ENCODE measurements at regions not wholly inside any gene's neighbourhood (a gene's known extent, or its start where the extent isn't known, plus 50 kb on each side); places are given as distances from the start of the nearest gene placed in this dataset.

DNA sequence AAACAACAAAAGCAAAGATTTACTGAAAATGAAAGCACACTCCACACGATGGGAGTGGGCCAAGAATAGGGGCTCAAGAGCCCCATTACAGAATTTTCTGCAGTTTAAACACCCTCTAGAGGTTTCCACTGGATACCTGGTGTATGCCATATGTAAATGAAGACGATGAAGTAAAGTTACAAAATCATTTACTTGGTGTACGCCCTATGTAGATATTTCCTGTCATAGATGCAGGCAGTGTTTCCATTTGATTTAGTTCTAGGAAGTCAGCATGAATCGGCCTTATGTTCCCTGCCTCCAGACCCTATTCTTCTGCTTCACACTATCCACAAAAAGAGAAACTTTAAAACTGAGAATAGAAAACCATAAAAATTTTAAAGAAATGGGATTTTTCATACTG, 404.4 kb upstream of the GJE1 start:
- ATAC-seq (no peak), FAIRE-seq (no peak), DNase-seq (ENCODE audit: extremely low read depth in 1 of 4, low spot score in 3 of 4) (no peak)
- H3K9me1 ChIP-seq (ENCODE audit: control insufficient read depth, insufficient read depth, low read length) = no peaks in the 10 kb centered on the region
- H4K20me1 ChIP-seq (replicated peaks; ENCODE audit: control insufficient read depth, insufficient read depth, low read length) = no peaks in the 10 kb centered on the region
- WGBS (ENCODE audit: insufficient coverage, low coverage, missing lambda C conversion rate) = 4% methylated on average over 4 of the region's 4 CpGs
- no peaks in the 10 kb centered on the region for H3K36me3 ChIP-seq (ENCODE audit: control insufficient read depth, insufficient read depth, low read length)
- ChIA-PET POLR2A (no interaction called here), CTCF (ENCODE audit: low intra/inter-chr PET ratio) (no interaction called here)
- BruUV-seq (replicated peaks) = no TSS peak
- H3K27me3 ChIP-seq (ENCODE audit: control insufficient read depth in 2 of 2, insufficient read depth in 2 of 2, low read length in 2 of 2) = no peaks in the 10 kb centered on the region
- H2AFZ ChIP-seq (ENCODE audit: low read depth, low read length) = no peak overlapping the region
- in situ Hi-C loops (cut with MboI) = no loop called here
- H3K27ac ChIP-seq (ENCODE audit: extremely low read depth, low read depth, low read length) = no peak overlapping the region
- no peak overlapping the region for H3K9ac ChIP-seq (ENCODE audit: insufficient read depth in 1 of 2, low read depth in 2 of 2, low read length in 2 of 2)
- intact Hi-C loops (cut with micrococcal nuclease) = no loop called here
- no peaks in the 10 kb centered on the region for H3K79me2 ChIP-seq (ENCODE audit: control insufficient read depth, insufficient read depth, low read length)
- no peaks in the 10 kb centered on the region for H3K4me1 ChIP-seq (replicated peaks in 1 of 2; ENCODE audit: control insufficient read depth in 2 of 2, insufficient read depth in 2 of 2, low read length in 2 of 2)
- H3K4me2 ChIP-seq (ENCODE audit: insufficient read depth, low read length) = no peak overlapping the region
- H3K4me3 ChIP-seq = no peak overlapping the region
- H3K9me3 ChIP-seq (replicated peaks; ENCODE audit: control insufficient read depth, insufficient read depth, low read depth, low read length) = no peaks in the 10 kb centered on the region
- TF ChIP-seq, protein P1, sequence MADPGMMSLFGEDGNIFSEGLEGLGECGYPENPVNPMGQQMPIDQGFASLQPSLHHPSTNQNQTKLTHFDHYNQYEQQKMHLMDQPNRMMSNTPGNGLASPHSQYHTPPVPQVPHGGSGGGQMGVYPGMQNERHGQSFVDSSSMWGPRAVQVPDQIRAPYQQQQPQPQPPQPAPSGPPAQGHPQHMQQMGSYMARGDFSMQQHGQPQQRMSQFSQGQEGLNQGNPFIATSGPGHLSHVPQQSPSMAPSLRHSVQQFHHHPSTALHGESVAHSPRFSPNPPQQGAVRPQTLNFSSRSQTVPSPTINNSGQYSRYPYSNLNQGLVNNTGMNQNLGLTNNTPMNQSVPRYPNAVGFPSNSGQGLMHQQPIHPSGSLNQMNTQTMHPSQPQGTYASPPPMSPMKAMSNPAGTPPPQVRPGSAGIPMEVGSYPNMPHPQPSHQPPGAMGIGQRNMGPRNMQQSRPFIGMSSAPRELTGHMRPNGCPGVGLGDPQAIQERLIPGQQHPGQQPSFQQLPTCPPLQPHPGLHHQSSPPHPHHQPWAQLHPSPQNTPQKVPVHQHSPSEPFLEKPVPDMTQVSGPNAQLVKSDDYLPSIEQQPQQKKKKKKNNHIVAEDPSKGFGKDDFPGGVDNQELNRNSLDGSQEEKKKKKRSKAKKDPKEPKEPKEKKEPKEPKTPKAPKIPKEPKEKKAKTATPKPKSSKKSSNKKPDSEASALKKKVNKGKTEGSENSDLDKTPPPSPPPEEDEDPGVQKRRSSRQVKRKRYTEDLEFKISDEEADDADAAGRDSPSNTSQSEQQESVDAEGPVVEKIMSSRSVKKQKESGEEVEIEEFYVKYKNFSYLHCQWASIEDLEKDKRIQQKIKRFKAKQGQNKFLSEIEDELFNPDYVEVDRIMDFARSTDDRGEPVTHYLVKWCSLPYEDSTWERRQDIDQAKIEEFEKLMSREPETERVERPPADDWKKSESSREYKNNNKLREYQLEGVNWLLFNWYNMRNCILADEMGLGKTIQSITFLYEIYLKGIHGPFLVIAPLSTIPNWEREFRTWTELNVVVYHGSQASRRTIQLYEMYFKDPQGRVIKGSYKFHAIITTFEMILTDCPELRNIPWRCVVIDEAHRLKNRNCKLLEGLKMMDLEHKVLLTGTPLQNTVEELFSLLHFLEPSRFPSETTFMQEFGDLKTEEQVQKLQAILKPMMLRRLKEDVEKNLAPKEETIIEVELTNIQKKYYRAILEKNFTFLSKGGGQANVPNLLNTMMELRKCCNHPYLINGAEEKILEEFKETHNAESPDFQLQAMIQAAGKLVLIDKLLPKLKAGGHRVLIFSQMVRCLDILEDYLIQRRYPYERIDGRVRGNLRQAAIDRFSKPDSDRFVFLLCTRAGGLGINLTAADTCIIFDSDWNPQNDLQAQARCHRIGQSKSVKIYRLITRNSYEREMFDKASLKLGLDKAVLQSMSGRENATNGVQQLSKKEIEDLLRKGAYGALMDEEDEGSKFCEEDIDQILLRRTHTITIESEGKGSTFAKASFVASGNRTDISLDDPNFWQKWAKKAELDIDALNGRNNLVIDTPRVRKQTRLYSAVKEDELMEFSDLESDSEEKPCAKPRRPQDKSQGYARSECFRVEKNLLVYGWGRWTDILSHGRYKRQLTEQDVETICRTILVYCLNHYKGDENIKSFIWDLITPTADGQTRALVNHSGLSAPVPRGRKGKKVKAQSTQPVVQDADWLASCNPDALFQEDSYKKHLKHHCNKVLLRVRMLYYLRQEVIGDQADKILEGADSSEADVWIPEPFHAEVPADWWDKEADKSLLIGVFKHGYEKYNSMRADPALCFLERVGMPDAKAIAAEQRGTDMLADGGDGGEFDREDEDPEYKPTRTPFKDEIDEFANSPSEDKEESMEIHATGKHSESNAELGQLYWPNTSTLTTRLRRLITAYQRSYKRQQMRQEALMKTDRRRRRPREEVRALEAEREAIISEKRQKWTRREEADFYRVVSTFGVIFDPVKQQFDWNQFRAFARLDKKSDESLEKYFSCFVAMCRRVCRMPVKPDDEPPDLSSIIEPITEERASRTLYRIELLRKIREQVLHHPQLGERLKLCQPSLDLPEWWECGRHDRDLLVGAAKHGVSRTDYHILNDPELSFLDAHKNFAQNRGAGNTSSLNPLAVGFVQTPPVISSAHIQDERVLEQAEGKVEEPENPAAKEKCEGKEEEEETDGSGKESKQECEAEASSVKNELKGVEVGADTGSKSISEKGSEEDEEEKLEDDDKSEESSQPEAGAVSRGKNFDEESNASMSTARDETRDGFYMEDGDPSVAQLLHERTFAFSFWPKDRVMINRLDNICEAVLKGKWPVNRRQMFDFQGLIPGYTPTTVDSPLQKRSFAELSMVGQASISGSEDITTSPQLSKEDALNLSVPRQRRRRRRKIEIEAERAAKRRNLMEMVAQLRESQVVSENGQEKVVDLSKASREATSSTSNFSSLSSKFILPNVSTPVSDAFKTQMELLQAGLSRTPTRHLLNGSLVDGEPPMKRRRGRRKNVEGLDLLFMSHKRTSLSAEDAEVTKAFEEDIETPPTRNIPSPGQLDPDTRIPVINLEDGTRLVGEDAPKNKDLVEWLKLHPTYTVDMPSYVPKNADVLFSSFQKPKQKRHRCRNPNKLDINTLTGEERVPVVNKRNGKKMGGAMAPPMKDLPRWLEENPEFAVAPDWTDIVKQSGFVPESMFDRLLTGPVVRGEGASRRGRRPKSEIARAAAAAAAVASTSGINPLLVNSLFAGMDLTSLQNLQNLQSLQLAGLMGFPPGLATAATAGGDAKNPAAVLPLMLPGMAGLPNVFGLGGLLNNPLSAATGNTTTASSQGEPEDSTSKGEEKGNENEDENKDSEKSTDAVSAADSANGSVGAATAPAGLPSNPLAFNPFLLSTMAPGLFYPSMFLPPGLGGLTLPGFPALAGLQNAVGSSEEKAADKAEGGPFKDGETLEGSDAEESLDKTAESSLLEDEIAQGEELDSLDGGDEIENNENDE (IDR thresholded peaks at IDR 0.05; ENCODE audit: low read depth, low read length) = no peak
- TF ChIP-seq NFYB (IDR thresholded peaks at IDR 0.05; ENCODE audit: extremely low read depth, insufficient read length) (no peak), EHMT2 (IDR thresholded peaks at IDR 0.05) (no peak), ZNF3 (CRISPR knock-in tag; IDR thresholded peaks at IDR 0.05) (no peak), ZNF224 (CRISPR knock-in tag; IDR thresholded peaks at IDR 0.05) (no peak), ZKSCAN8 (CRISPR knock-in tag; IDR thresholded peaks at IDR 0.05) (no peak), ZNF583 (CRISPR knock-in tag; IDR thresholded peaks at IDR 0.05) (no peak), MECOM (CRISPR knock-in tag; IDR thresholded peaks at IDR 0.05) (no peak), ZNF76 (CRISPR knock-in tag; IDR thresholded peaks at IDR 0.05; ENCODE audit: borderline replicate concordance) (no peak), ZKSCAN1 (IDR thresholded peaks at IDR 0.05; ENCODE audit: low read depth, low read length) (no peak)
- TF ChIP-seq, protein P2, sequence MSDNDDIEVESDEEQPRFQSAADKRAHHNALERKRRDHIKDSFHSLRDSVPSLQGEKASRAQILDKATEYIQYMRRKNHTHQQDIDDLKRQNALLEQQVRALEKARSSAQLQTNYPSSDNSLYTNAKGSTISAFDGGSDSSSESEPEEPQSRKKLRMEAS (CRISPR knock-in tag; IDR thresholded peaks at IDR 0.05) = no peak
- TF ChIP-seq, protein P3, sequence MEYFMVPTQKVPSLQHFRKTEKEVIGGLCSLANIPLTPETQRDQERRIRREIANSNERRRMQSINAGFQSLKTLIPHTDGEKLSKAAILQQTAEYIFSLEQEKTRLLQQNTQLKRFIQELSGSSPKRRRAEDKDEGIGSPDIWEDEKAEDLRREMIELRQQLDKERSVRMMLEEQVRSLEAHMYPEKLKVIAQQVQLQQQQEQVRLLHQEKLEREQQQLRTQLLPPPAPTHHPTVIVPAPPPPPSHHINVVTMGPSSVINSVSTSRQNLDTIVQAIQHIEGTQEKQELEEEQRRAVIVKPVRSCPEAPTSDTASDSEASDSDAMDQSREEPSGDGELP (CRISPR knock-in tag; IDR thresholded peaks at IDR 0.05; ENCODE audit: borderline replicate concordance) = no peak

Data from K562 (cell line).